Mesenchymal stem cell (in vitro differentiated cells and primary cell): ENCODE measurements at regions not wholly inside any gene's neighbourhood (a gene's known extent, or its start where the extent isn't known, plus 50 kb on each side); places are given as distances from the start of the nearest gene placed in this dataset.
A peak's percentile ranks its signal among the peaks of the same experiment; 100 is the strongest.

Experiments
- DNase-seq: peaks from one replicate; pipeline ENCODE4 v3.0.0-alpha.2; 2013
- H2AFZ ChIP-seq: one replicate; pipeline ENCODE4 v1.6.1; 2013; ENCODE audit warnings: low read depth, mild to moderate bottlenecking, control low read depth, inconsistent platforms, low read length, moderate library complexity
- H2AK5ac ChIP-seq: 2 replicates; pipeline ENCODE4 v1.6.1; 2013; ENCODE audit warnings: low read length, moderate library complexity, mild to moderate bottlenecking, inconsistent platforms; ENCODE audit not compliant: severe bottlenecking
- H2BK120ac ChIP-seq: one replicate; pipeline ENCODE4 v1.6.1; 2013; ENCODE audit warnings: low read depth, mild to moderate bottlenecking, inconsistent platforms, low read length, moderate library complexity
- H2BK12ac ChIP-seq, 2 experiments: one replicate each; pipeline ENCODE4 v1.6.1; 2013; ENCODE audit warnings: inconsistent platforms in 2 of 2, low read length in 2 of 2, mild to moderate bottlenecking in 2 of 2, moderate library complexity in 2 of 2, control low read depth in 1 of 2
- H2BK15ac ChIP-seq: one replicate; pipeline ENCODE4 v1.6.1; 2013; ENCODE audit warnings: mild to moderate bottlenecking, low read depth, inconsistent platforms; ENCODE audit not compliant: poor library complexity, severe bottlenecking
- H2BK5ac ChIP-seq: 2 replicates; pipeline ENCODE4 v1.6.1; 2013; ENCODE audit warnings: low read depth, mild to moderate bottlenecking, low read length, control low read depth, inconsistent platforms; ENCODE audit not compliant: poor library complexity, severe bottlenecking
- H3K14ac ChIP-seq, 2 experiments: one replicate each; pipeline ENCODE4 v1.6.1; 2013; ENCODE audit warnings: inconsistent platforms in 2 of 2, low read length in 2 of 2, control low read depth in 1 of 2, mild to moderate bottlenecking in 1 of 2, moderate library complexity in 1 of 2
- H3K18ac ChIP-seq, 2 experiments: one replicate each; pipeline ENCODE4 v1.6.1; 2013; ENCODE audit warnings: inconsistent platforms in 2 of 2, low read length in 2 of 2, control low read depth in 1 of 2, low read depth in 1 of 2, mild to moderate bottlenecking in 1 of 2
- H3K23ac ChIP-seq, 2 experiments: one replicate each; pipeline ENCODE4 v1.6.1; 2013; ENCODE audit warnings: inconsistent platforms in 2 of 2, low read length in 2 of 2, mild to moderate bottlenecking in 2 of 2, moderate library complexity in 2 of 2, control low read depth in 1 of 2
- H3K27ac ChIP-seq: 2 replicates; pipeline ENCODE4 v1.5.1; 2013; ENCODE audit warnings: mild to moderate bottlenecking, moderate library complexity, low read length, control low read depth, inconsistent platforms; ENCODE audit not compliant: poor library complexity, severe bottlenecking
- H3K27me3 ChIP-seq, 2 experiments: 2 replicates each; pipeline versions ENCODE4 v1.6.1 to v1.7.0; 2013; ENCODE audit warnings: low read length in 2 of 2, mild to moderate bottlenecking in 2 of 2, moderate library complexity in 2 of 2, control low read depth in 1 of 2, inconsistent platforms in 1 of 2; ENCODE audit not compliant: control insufficient read depth in 1 of 2, insufficient read depth in 1 of 2
- H3K36me3 ChIP-seq, 2 experiments: 2 replicates each; pipeline versions ENCODE4 v1.6.1 to v1.7.0; 2013; ENCODE audit warnings: low read length in 2 of 2, control low read depth in 1 of 2, inconsistent platforms in 1 of 2, low read depth in 1 of 2, mild to moderate bottlenecking in 1 of 2; ENCODE audit not compliant: insufficient read depth in 2 of 2, control insufficient read depth in 1 of 2
- H3K4ac ChIP-seq, 2 experiments: one replicate each; pipeline ENCODE4 v1.6.1; 2013; ENCODE audit warnings: inconsistent platforms in 2 of 2, low read length in 2 of 2, mild to moderate bottlenecking in 2 of 2, moderate library complexity in 2 of 2, control low read depth in 1 of 2, low read depth in 1 of 2
- H3K4me1 ChIP-seq: 2 replicates; pipeline ENCODE4 v1.6.1; 2013; ENCODE audit warnings: low read depth, low read length, control low read depth; ENCODE audit not compliant: control insufficient read depth, insufficient read depth
- H3K4me2 ChIP-seq: 2 replicates; pipeline ENCODE4 v1.6.1; 2013; ENCODE audit warnings: low read length, mild to moderate bottlenecking, inconsistent platforms; ENCODE audit not compliant: poor library complexity, severe bottlenecking
- H3K4me3 ChIP-seq, 2 experiments: 2 replicates each; pipeline versions ENCODE4 v1.5.1 to v1.7.0; 2013; ENCODE audit warnings: low read length in 2 of 2, mild to moderate bottlenecking in 2 of 2, control low read depth in 1 of 2, low read depth in 1 of 2; ENCODE audit not compliant: insufficient read depth in 1 of 2
- H3K79me1 ChIP-seq: replicated peaks from 2 replicates; pipeline ENCODE4 v1.6.1; 2013; ENCODE audit warnings: mild to moderate bottlenecking, control low read depth, low read length, inconsistent platforms; ENCODE audit not compliant: poor library complexity, severe bottlenecking
- H3K9ac ChIP-seq: 2 replicates; pipeline ENCODE4 v1.7.0; 2013; ENCODE audit warnings: mild to moderate bottlenecking, low read length, moderate library complexity
- H3K9me3 ChIP-seq: 2 replicates; pipeline ENCODE4 v1.7.0; 2013; ENCODE audit warnings: mild to moderate bottlenecking, low read length; ENCODE audit not compliant: control insufficient read depth
- H4K8ac ChIP-seq: one replicate; pipeline ENCODE4 v1.6.1; 2013; ENCODE audit warnings: inconsistent platforms, mild to moderate bottlenecking, low read length, moderate library complexity
- H4K91ac ChIP-seq: one replicate; pipeline ENCODE4 v1.6.1; 2013; ENCODE audit warnings: mild to moderate bottlenecking, low read length, inconsistent platforms
- WGBS: methylation state at CpG from one replicate; pipeline ENCODE4 v1.1.7; 2013; ENCODE audit warnings: mixed read lengths; 5-methylcytosine and 5-hydroxymethylcytosine counted together

- DNase-seq = no peak
- no peak overlapping the region for H3K18ac ChIP-seq
- H3K4me1 ChIP-seq = no peaks in the 10 kb centered on the region
- no peak overlapping the region for H2AK5ac ChIP-seq
- H2BK12ac ChIP-seq = no peak overlapping the region
- H3K9ac ChIP-seq = peak overlapping the region; percentile 93
- no peaks in the 10 kb centered on the region for H3K9me3 ChIP-seq
- 83% methylated on average over 4 of the region's 5 CpGs for WGBS
- no peaks in the 10 kb centered on the region for H3K79me1 ChIP-seq
- H2BK15ac ChIP-seq = no peak overlapping the region
- no peak overlapping the region for H2AFZ ChIP-seq
- H3K14ac ChIP-seq = no peak overlapping the region
- H4K91ac ChIP-seq = no peak overlapping the region
- H3K4ac ChIP-seq = no peak overlapping the region
- no peaks in the 10 kb centered on the region for H3K36me3 ChIP-seq
- H3K27me3 ChIP-seq = peaks cover 0 to 4% of the 10 kb centered on the region in 2 experiments
- H2BK5ac ChIP-seq = no peak overlapping the region
- H2BK120ac ChIP-seq = no peak overlapping the region
- no peak overlapping the region for H3K4me2 ChIP-seq
- no peak overlapping the region for H4K8ac ChIP-seq
- H3K27ac ChIP-seq = no peak overlapping the region
- no peak overlapping the region for H3K23ac ChIP-seq
- peak overlapping the region in 1 of 2 experiments; percentile 72 for H3K4me3 ChIP-seq
These were observed 117.8 kb upstream of the ESR1 start for GRCh38 chr6:151689499-151690201.

DNA sequence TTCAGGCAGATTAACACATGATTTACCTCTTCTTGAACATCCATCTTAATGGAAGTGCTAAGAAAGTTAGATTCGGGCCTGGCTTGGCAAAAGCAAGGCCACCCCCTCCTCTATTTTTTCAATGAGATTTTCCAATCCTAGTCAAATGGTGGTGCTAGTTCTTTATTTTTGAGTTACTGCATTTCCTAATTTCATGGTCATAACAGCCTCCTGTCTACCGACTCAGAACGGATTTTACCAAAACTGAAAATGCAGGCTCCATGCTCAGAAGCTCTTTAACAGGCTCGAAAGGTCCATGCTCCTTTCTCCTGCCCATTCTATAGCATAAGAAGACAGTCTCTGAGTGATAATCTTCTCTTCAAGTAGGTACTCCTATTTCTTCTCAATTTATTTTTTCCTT is 117.2 kb upstream of the ESR1 start:
- H3K27me3 ChIP-seq = peaks cover 0 to 4% of the 10 kb centered on the region in 2 experiments
- H3K23ac ChIP-seq = no peak overlapping the region
- no peaks in the 10 kb centered on the region for H3K79me1 ChIP-seq
- H3K4me1 ChIP-seq = no peaks in the 10 kb centered on the region
- H3K9ac ChIP-seq = peak overlapping the region; percentile 93
- H2BK12ac ChIP-seq = no peak overlapping the region
- H2AK5ac ChIP-seq = no peak overlapping the region
- H2BK5ac ChIP-seq = no peak overlapping the region
- no peaks in the 10 kb centered on the region for H3K9me3 ChIP-seq
- H3K4me2 ChIP-seq = no peak overlapping the region
- H3K4me3 ChIP-seq = peak overlapping the region in 1 of 2 experiments; percentile 72
- no peak for DNase-seq
- H2AFZ ChIP-seq = no peak overlapping the region
- no peak overlapping the region for H3K4ac ChIP-seq
- no peak overlapping the region for H3K27ac ChIP-seq
- no peak overlapping the region for H3K14ac ChIP-seq
- H2BK120ac ChIP-seq = no peak overlapping the region
- WGBS = 79% methylated on average over 3 of the region's 4 CpGs
- H3K36me3 ChIP-seq = no peaks in the 10 kb centered on the region
- no peak overlapping the region for H4K8ac ChIP-seq
- H3K18ac ChIP-seq = no peak overlapping the region
- H2BK15ac ChIP-seq = no peak overlapping the region
- H4K91ac ChIP-seq = no peak overlapping the region

DNA sequence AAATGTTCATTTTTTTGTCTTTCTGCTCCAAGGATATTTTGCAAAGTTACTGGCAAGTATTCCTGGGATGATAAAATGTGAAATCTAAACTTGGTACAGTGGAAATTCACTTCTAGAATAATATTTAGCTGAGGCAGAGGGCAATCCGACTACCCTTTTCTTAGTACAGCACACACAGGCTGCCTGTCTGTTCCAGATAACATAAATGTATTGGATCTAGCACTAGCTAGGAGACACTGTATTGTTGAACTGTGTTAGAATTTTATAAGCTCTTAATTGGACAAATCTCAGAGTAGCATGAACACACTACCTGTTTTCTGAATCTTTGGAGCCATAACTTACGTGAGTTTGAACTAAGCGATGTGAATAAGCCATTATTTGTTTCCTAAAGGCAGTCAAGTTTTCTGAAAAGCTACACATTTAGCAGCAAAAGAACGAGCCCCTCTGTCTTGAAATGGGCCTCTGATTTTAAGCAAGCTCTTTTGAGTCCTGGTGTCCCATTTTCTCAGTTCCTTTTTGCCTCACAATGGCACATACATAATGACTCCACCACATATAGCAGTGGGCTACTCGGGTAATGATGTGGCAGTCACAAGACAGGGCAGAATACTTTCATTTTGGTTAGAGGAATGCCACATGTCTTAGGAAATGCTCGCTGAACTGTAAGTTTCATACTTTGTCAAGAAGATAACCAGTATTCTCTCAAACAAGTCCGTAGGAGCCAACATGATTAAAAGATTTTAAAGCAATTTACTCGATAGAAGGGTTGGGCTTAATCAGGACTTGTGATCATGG is 116.5 kb upstream of the ESR1 start:
- Histone ChIP-seq H2AK5ac (no peak overlapping the region), H2AFZ (no peak overlapping the region), H3K36me3 (no peaks in the 10 kb centered on the region), H3K14ac (no peak overlapping the region), H3K79me1 (no peaks in the 10 kb centered on the region), H3K4ac (no peak overlapping the region), H3K23ac (no peak overlapping the region), H3K4me2 (no peak overlapping the region), H3K27ac (no peak overlapping the region), H3K9ac (peak overlapping the region; percentile 93), H3K18ac (no peak overlapping the region), H2BK12ac (no peak overlapping the region), H3K27me3 (peaks cover 0 to 4% of the 10 kb centered on the region in 2 experiments), H3K9me3 (no peaks in the 10 kb centered on the region), H2BK5ac (no peak overlapping the region), H4K91ac (no peak overlapping the region), H2BK15ac (no peak overlapping the region), H3K4me1 (no peaks in the 10 kb centered on the region), H3K4me3 (peak overlapping the region in 1 of 2 experiments; percentile 72), H2BK120ac (no peak overlapping the region), H4K8ac (no peak overlapping the region)
- 78% methylated on average over 7 of the region's 8 CpGs for WGBS
- no peak for DNase-seq

GRCh38 chr6:151692216-151692615 is 115.3 kb upstream of the ESR1 start:
- no peak overlapping the region for H3K14ac ChIP-seq
- WGBS = 93% methylated on average over 4 of the region's 4 CpGs
- H3K18ac ChIP-seq = no peak overlapping the region
- H4K8ac ChIP-seq = no peak overlapping the region
- no peak overlapping the region for H2BK5ac ChIP-seq
- H2BK15ac ChIP-seq = no peak overlapping the region
- no peak overlapping the region for H3K23ac ChIP-seq
- H3K9ac ChIP-seq = peak overlapping the region; percentile 93
- no peak overlapping the region for H2AK5ac ChIP-seq
- H3K36me3 ChIP-seq = no peaks in the 10 kb centered on the region
- no peaks in the 10 kb centered on the region for H3K4me1 ChIP-seq
- H2AFZ ChIP-seq = no peak overlapping the region
- H3K27me3 ChIP-seq = no peaks in the 10 kb centered on the region
- H3K4me2 ChIP-seq = no peak overlapping the region
- H3K9me3 ChIP-seq = no peaks in the 10 kb centered on the region
- no peak overlapping the region for H3K4ac ChIP-seq
- H3K79me1 ChIP-seq = no peaks in the 10 kb centered on the region
- H3K27ac ChIP-seq = no peak overlapping the region
- H4K91ac ChIP-seq = no peak overlapping the region
- no peak overlapping the region for H2BK120ac ChIP-seq
- DNase-seq = no peak
- peak overlapping the region in 1 of 2 experiments; percentile 72 for H3K4me3 ChIP-seq
- no peak overlapping the region for H2BK12ac ChIP-seq
